H1 (cell line): ENCODE measurements at regions not wholly inside any gene's neighbourhood (a gene's known extent, or its start where the extent isn't known, plus 50 kb on each side); places are given as distances from the start of the nearest gene placed in this dataset.

ENCODE experiments used
- CTCF ChIA-PET: fragments of 300-600 bp; sonication (Branson Sonifier 250); formaldehyde crosslinking; loops from one replicate; lab custom pipeline; 2021; ENCODE audit not compliant: partially characterized antibody; lab: Charles Lee
- POLR2A ChIA-PET: fragments of 300-600 bp; sonication (Branson Sonifier 250); formaldehyde crosslinking; loops from one replicate; lab custom pipeline; 2021; ENCODE audit warnings: inconsistent platforms; ENCODE audit not compliant: partially characterized antibody; lab: Charles Lee
- DNase-seq, 2 experiments: peaks; one replicate each; pipeline versions ENCODE4 v3.0.0 to v3.0.0-alpha.2; 2010 to 2022; ENCODE audit warnings: low spot score in 2 of 2, low read depth in 1 of 2, mixed read lengths in 1 of 2
- FAIRE-seq: peaks from 2 replicates; lab custom pipeline; 2011; peaks lifted over from hg19 to GRCh38; lab: Jason Lieb, UNC
- H2AFZ ChIP-seq: 2 replicates; pipeline ENCODE4 v1.8.1; 2012; ENCODE audit warnings: low read length, inconsistent platforms
- H2AK5ac ChIP-seq: 2 replicates; pipeline ENCODE4 v1.6.1; 2013; ENCODE audit warnings: low read depth, low read length
- H2BK120ac ChIP-seq: replicated peaks from 2 replicates; pipeline ENCODE3; 2013; ENCODE audit warnings: low read depth, low read length, inconsistent platforms
- H2BK12ac ChIP-seq: 2 replicates; pipeline ENCODE4 v1.6.1; 2013; ENCODE audit warnings: low read depth, low read length
- H2BK15ac ChIP-seq: 2 replicates; pipeline ENCODE4 v1.6.1; 2013; ENCODE audit warnings: low read length
- H2BK20ac ChIP-seq: 2 replicates; pipeline ENCODE4 v1.6.1; 2013; ENCODE audit warnings: low read length
- H2BK5ac ChIP-seq: 2 replicates; pipeline ENCODE4 v1.6.1; 2013; ENCODE audit warnings: low read depth, low read length
- H3K14ac ChIP-seq: 2 replicates; pipeline ENCODE4 v1.6.1; 2013; ENCODE audit warnings: inconsistent platforms; ENCODE audit not compliant: insufficient read length
- H3K18ac ChIP-seq: 2 replicates; pipeline ENCODE4 v1.6.1; 2013; ENCODE audit warnings: low read length; ENCODE audit errors: extremely low read depth
- H3K23ac ChIP-seq: 2 replicates; pipeline ENCODE4 v1.6.1; 2013; ENCODE audit warnings: inconsistent platforms; ENCODE audit not compliant: insufficient read length
- H3K23me2 ChIP-seq: 2 replicates; pipeline ENCODE4 v1.6.1; 2013; ENCODE audit warnings: low read depth, low read length
- H3K27ac ChIP-seq: 2 replicates; pipeline ENCODE4 v1.6.1; 2011; ENCODE audit warnings: low read depth, low read length, inconsistent platforms
- H3K27me3 ChIP-seq, 4 experiments: replicated peaks in 1 of 4; 1 replicate in 1 of 4; 2 replicates in 3 of 4; pipeline versions ENCODE4 v1.6.1 to v1.8.1; 2011 to 2013; ENCODE audit warnings: low read length in 3 of 4, mild to moderate bottlenecking in 3 of 4, inconsistent platforms in 2 of 4, mixed read lengths in 2 of 4, moderate library complexity in 1 of 4; ENCODE audit not compliant: control insufficient read depth in 3 of 4, insufficient read depth in 3 of 4; ENCODE audit errors: extremely low read depth in 1 of 4
- H3K36me3 ChIP-seq, 4 experiments: 2 replicates each; pipeline versions ENCODE4 v1.6.1 to v1.8.1; 2011 to 2013; ENCODE audit warnings: mild to moderate bottlenecking in 4 of 4, low read length in 3 of 4, moderate library complexity in 2 of 4, control low read depth in 1 of 4, inconsistent platforms in 1 of 4; ENCODE audit not compliant: insufficient read depth in 4 of 4, control insufficient read depth in 2 of 4
- H3K4ac ChIP-seq: replicated peaks from 2 replicates; pipeline ENCODE3; 2013; ENCODE audit warnings: low read length, low read depth, mixed read lengths, inconsistent platforms; ENCODE audit not compliant: insufficient read length
- H3K4me1 ChIP-seq, 4 experiments: replicated peaks in 1 of 4; 1 replicate in 1 of 4; 2 replicates in 3 of 4; pipeline versions ENCODE4 v1.6.1 to v1.8.1; 2011 to 2013; ENCODE audit warnings: low read length in 3 of 4, inconsistent platforms in 2 of 4, mixed read lengths in 1 of 4; ENCODE audit not compliant: insufficient read depth in 4 of 4, control insufficient read depth in 3 of 4
- H3K4me2 ChIP-seq, 2 experiments: 2 replicates each; pipeline versions ENCODE4 v1.6.1 to v1.8.1; 2011 to 2013; ENCODE audit warnings: low read depth in 2 of 2, low read length in 2 of 2, control low read depth in 1 of 2, inconsistent platforms in 1 of 2, mild to moderate bottlenecking in 1 of 2; ENCODE audit not compliant: insufficient read depth in 1 of 2
- H3K4me3 ChIP-seq, 4 experiments: fragments of 200-600, 300-600 bp in 1 of 4; sonication (generic), shearing (Covaris generic), sonication (Bioruptor Twin) in 1 of 4; 2 replicates each; pipeline versions ENCODE4 v1.5.1 to v1.8.1; 2011 to 2016; ENCODE audit warnings: low read length in 4 of 4, low read depth in 3 of 4, control low read depth in 2 of 4, inconsistent platforms in 2 of 4, mild to moderate bottlenecking in 2 of 4, mixed read lengths in 1 of 4, moderate library complexity in 1 of 4; ENCODE audit not compliant: insufficient read depth in 2 of 4; ENCODE audit errors: extremely low read depth in 1 of 4
- H3K56ac ChIP-seq: replicated peaks from 2 replicates; pipeline ENCODE3; 2013; ENCODE audit warnings: low read depth, mild to moderate bottlenecking, mixed read lengths, low read length, inconsistent platforms; ENCODE audit not compliant: insufficient read length
- H3K79me1 ChIP-seq: 2 replicates; pipeline ENCODE4 v1.6.1; 2013; ENCODE audit warnings: low read depth, low read length, control low read depth
- H3K79me2 ChIP-seq, 2 experiments: 2 replicates each; pipeline versions ENCODE4 v1.6.1 to v1.8.1; 2012 to 2013; ENCODE audit warnings: low read length in 2 of 2, mild to moderate bottlenecking in 2 of 2, inconsistent platforms in 1 of 2; ENCODE audit not compliant: insufficient read depth in 2 of 2, control insufficient read depth in 1 of 2
- H3K9ac ChIP-seq, 4 experiments: replicated peaks in 1 of 4; 1 replicate in 1 of 4; 2 replicates in 3 of 4; pipeline versions ENCODE4 v1.6.1 to v1.8.1; 2011 to 2013; ENCODE audit warnings: low read depth in 3 of 4, low read length in 3 of 4, control low read depth in 2 of 4, mild to moderate bottlenecking in 2 of 4, moderate library complexity in 2 of 4, inconsistent platforms in 1 of 4; ENCODE audit errors: extremely low read depth in 1 of 4
- H3K9me3 ChIP-seq, 2 experiments: 2 replicates each; pipeline versions ENCODE4 v1.6.1 to v1.8.1; 2012 to 2013; ENCODE audit warnings: mild to moderate bottlenecking in 2 of 2, moderate library complexity in 2 of 2, control low read depth in 1 of 2, inconsistent platforms in 1 of 2, low read depth in 1 of 2, low read length in 1 of 2, mixed read lengths in 1 of 2; ENCODE audit not compliant: insufficient read depth in 2 of 2
- H4K20me1 ChIP-seq, 2 experiments: replicated peaks in 1 of 2; 2 replicates each; pipeline versions ENCODE3 to v1.8.1; 2011 to 2013; ENCODE audit warnings: inconsistent platforms in 2 of 2, low read length in 2 of 2, mild to moderate bottlenecking in 1 of 2; ENCODE audit not compliant: insufficient read depth in 2 of 2, control insufficient read depth in 1 of 2
- H4K5ac ChIP-seq: 2 replicates; pipeline ENCODE4 v1.6.1; 2013; ENCODE audit warnings: low read length, low read depth, mixed read lengths, inconsistent platforms; ENCODE audit not compliant: insufficient read length
- H4K8ac ChIP-seq: 2 replicates; pipeline ENCODE4 v1.8.0; 2013; ENCODE audit warnings: mild to moderate bottlenecking, moderate library complexity, low read length, inconsistent platforms; ENCODE audit not compliant: insufficient read depth; ENCODE audit errors: extremely low read depth
- H4K91ac ChIP-seq: replicated peaks from 2 replicates; pipeline ENCODE3; 2013; ENCODE audit warnings: low read length, mixed read lengths, inconsistent platforms; ENCODE audit not compliant: insufficient read length
- CTCF ChIP-seq, 3 experiments: IDR thresholded peaks; 1 replicate in 2 of 3; 2 replicates in 1 of 3; pipeline versions ENCODE4 v1.5.1 to v1.6.1; 2011; ENCODE audit warnings: low read length in 3 of 3, mild to moderate bottlenecking in 3 of 3, inconsistent platforms in 2 of 3, low read depth in 1 of 3, moderate library complexity in 1 of 3; ENCODE audit not compliant: insufficient read depth in 1 of 3; ENCODE audit errors: control extremely low read depth in 1 of 3
- GTF2F1 ChIP-seq: IDR thresholded peaks from 2 replicates; pipeline ENCODE4 v1.6.1; 2012; ENCODE audit warnings: low read depth, low read length, improper control_type of control experiment, borderline replicate concordance
- MAFK ChIP-seq: IDR thresholded peaks from 2 replicates; pipeline ENCODE4 v1.6.1; 2012; ENCODE audit warnings: low read depth, mild to moderate bottlenecking, improper control_type of control experiment, low read length
- PHF8 ChIP-seq: fragments of 200-600 bp; sonication (generic); conservative IDR thresholded peaks from 2 replicates; pipeline ENCODE4 v1.7.1; 2012; ENCODE audit warnings: low read depth, mild to moderate bottlenecking, inconsistent platforms, low read length, moderate library complexity
- RBBP5 ChIP-seq: IDR thresholded peaks from 2 replicates; pipeline ENCODE4 v1.7.1; 2012; ENCODE audit warnings: low read depth, mild to moderate bottlenecking, inconsistent platforms, low read length, moderate library complexity, borderline replicate concordance
- TBP ChIP-seq: IDR thresholded peaks from 2 replicates; pipeline ENCODE4 v1.6.1; 2011; ENCODE audit warnings: low read depth, low read length, improper control_type of control experiment
- WGBS, 2 experiments: shearing (Covaris generic) in 1 of 2; methylation state at CpG; one replicate each; pipeline versions ENCODE4 v1.1.6 to v1.1.7; 2013 to 2015; ENCODE audit warnings: low lambda C conversion rate in 2 of 2, mixed read lengths in 2 of 2, inconsistent platforms in 1 of 2, low coverage in 1 of 2, missing lambda C conversion rate in 1 of 2; ENCODE audit not compliant: insufficient replicate concordance in 2 of 2, insufficient coverage in 1 of 2, insufficient read length in 1 of 2; ENCODE audit errors: extremely low coverage in 1 of 2, missing lambda C conversion rate in 1 of 2; 5-methylcytosine and 5-hydroxymethylcytosine counted together

GRCh38 chr6:113442040-113442439 lies 415.1 kb upstream of the MARCKS start:
- FAIRE-seq (no peak), DNase-seq (no peak)
- Histone ChIP-seq H3K23ac (no peak overlapping the region), H3K18ac (no peak overlapping the region), H4K20me1 (no peaks in the 10 kb centered on the region), H3K27ac (no peak overlapping the region), H3K23me2 (no peaks in the 10 kb centered on the region), H2BK5ac (no peak overlapping the region), H3K4me1 (no peaks in the 10 kb centered on the region), H2BK15ac (no peak overlapping the region), H2BK120ac (no peak overlapping the region), H4K91ac (no peak overlapping the region), H3K36me3 (no peaks in the 10 kb centered on the region; a peak in 1 of 8 replicates), H3K4ac (no peak overlapping the region), H3K9me3 (no peaks in the 10 kb centered on the region; a peak in 2 of 4 replicates), H3K4me3 (no peak overlapping the region), H3K9ac (no peak overlapping the region), H2BK12ac (no peak overlapping the region), H3K79me1 (no peaks in the 10 kb centered on the region), H2AFZ (no peak overlapping the region), H3K56ac (no peak overlapping the region), H3K79me2 (no peaks in the 10 kb centered on the region), H3K14ac (no peak overlapping the region), H4K8ac (no peak overlapping the region), H3K4me2 (no peak overlapping the region), H3K27me3 (no peaks in the 10 kb centered on the region), H4K5ac (no peak overlapping the region), H2AK5ac (no peak overlapping the region), H2BK20ac (no peak overlapping the region)
- CTCF ChIA-PET: interaction anchor here (0.6 kb wide), 2 partner anchors 50 to 309 kb away, joined by 3 read pairs; no protein-coding TSS in a partner anchor
- WGBS, 2 experiments: 80% methylated on average over 1 of the region's 1 CpG; no CpG with 5 or more reads in 1 of the 2 experiments
- POLR2A ChIA-PET: no interaction called here
- TF ChIP-seq GTF2F1 (no peak), MAFK (no peak), TBP (no peak), RBBP5 (no peak), CTCF (IDR thresholded peaks at IDR 0.05; ENCODE audit: control extremely low read depth in 1 of 3, insufficient read depth in 1 of 3, low read depth in 1 of 3, low read length in 3 of 3) (no peak), PHF8 (no peak)
